A549 (cell line): ENCODE measurements at regions not wholly inside any gene's neighbourhood (a gene's known extent, or its start where the extent isn't known, plus 50 kb on each side); places are given as distances from the start of the nearest gene placed in this dataset.

Experiments used
- ATAC-seq, 2 experiments: fragments of 200-7000 bp in 1 of 2; fragments of >200 bp in 1 of 2; cut with Nextera tagmentation in 1 of 2; cut with Tn5 transposase in 1 of 2; 3 replicates each; pipeline versions ENCODE4 v1.8.0 to v1.9.1; 2018 to 2020; ENCODE audit warnings: mild to moderate bottlenecking in 1 of 2, moderate library complexity in 1 of 2
- CTCF ChIA-PET: fragments of 300-600 bp; sonication (Branson Sonifier 250); formaldehyde crosslinking; extraction: SDS; loops from one replicate; lab custom pipeline; 2021; ENCODE audit warnings: antibody characterized with exemption, inconsistent platforms; lab: Yijun Ruan, JAX
- POLR2A ChIA-PET: fragments of 350-600 bp; formaldehyde crosslinking; extraction: SDS; loops from one replicate; lab custom pipeline; 2021; ENCODE audit warnings: antibody characterized with exemption, inconsistent platforms; lab: Yijun Ruan, JAX
- DNase-seq, 2 experiments: peaks; one replicate each; pipeline versions ENCODE4 v3.0.0 to v3.0.0-alpha.2; 2011 to 2016; ENCODE audit warnings: low read depth in 1 of 2, low spot score in 1 of 2
- FAIRE-seq: peaks from 2 replicates; lab custom pipeline; 2011; peaks lifted over from hg19 to GRCh38; lab: Jason Lieb, UNC
- H3K27ac ChIP-seq, 2 experiments: fragments of >200 bp; sonication (Bioruptor Twin); formaldehyde crosslinking; 3 replicates each; pipeline ENCODE4 v1.5.1; 2016 to 2017
- H3K4me1 ChIP-seq: fragments of >200 bp; sonication (Bioruptor Twin); formaldehyde crosslinking; 3 replicates; pipeline ENCODE4 v1.6.1; 2016
- H3K4me2 ChIP-seq: fragments of >200 bp; sonication (Bioruptor Twin); formaldehyde crosslinking; 3 replicates; pipeline ENCODE4 v1.6.1; 2016
- H3K4me3 ChIP-seq: fragments of >200 bp; sonication (Bioruptor Twin); formaldehyde crosslinking; 3 replicates; pipeline ENCODE4 v1.5.1; 2016
- H3K9me3 ChIP-seq: fragments of >200 bp; sonication (Bioruptor Twin); formaldehyde crosslinking; 3 replicates; pipeline ENCODE4 v1.6.1; 2016
- BHLHE40 ChIP-seq: IDR thresholded peaks from 2 replicates; pipeline ENCODE4 v1.6.1; 2012; ENCODE audit warnings: low read depth, low read length, inconsistent platforms
- CHD2 ChIP-seq: fragments of 150-350 bp; IDR thresholded peaks from 2 replicates; pipeline ENCODE4 v1.6.1; 2014; ENCODE audit warnings: low read length; ENCODE audit not compliant: partially characterized antibody
- ESRRA ChIP-seq: fragments of 150-350 bp; IDR thresholded peaks from 2 replicates; pipeline ENCODE4 v1.6.1; 2014; ENCODE audit warnings: mild to moderate bottlenecking, low read length, borderline replicate concordance
- FOSL2 ChIP-seq, 2 experiments: fragments of 450-650 bp in 1 of 2; fragments of >200 bp in 1 of 2; sonication (Bioruptor Twin) in 1 of 2; formaldehyde crosslinking; IDR thresholded peaks; 2 replicates each; pipeline versions ENCODE4 v1.5.0 to v1.6.1; 2016 to 2020; ENCODE audit warnings: mild to moderate bottlenecking in 1 of 2, moderate library complexity in 1 of 2
- GATA3 ChIP-seq: IDR thresholded peaks from 2 replicates; pipeline ENCODE4 v1.6.1; 2012; ENCODE audit warnings: borderline replicate concordance
- JUNB ChIP-seq: fragments of >200 bp; sonication (Bioruptor Twin); formaldehyde crosslinking; IDR thresholded peaks from 2 replicates; pipeline ENCODE4 v1.6.1; 2016
- KDM5A ChIP-seq: fragments of 200-600 bp; sonication (generic); IDR thresholded peaks from 2 replicates; pipeline ENCODE4 v1.6.1; 2016; ENCODE audit warnings: antibody characterized with exemption, mild to moderate bottlenecking
- MAZ ChIP-seq: fragments of 150-350 bp; IDR thresholded peaks from 2 replicates; pipeline ENCODE4 v1.6.1; 2014; ENCODE audit warnings: antibody characterized with exemption, low read depth, low read length, borderline replicate concordance
- MYC ChIP-seq: IDR thresholded peaks from 2 replicates; pipeline ENCODE4 v1.6.1; 2012; ENCODE audit warnings: mild to moderate bottlenecking, inconsistent platforms, low read length, improper control_type of control experiment, borderline replicate concordance
- NFE2L2 ChIP-seq: fragments of 150-350 bp; conservative IDR thresholded peaks from 2 replicates; pipeline ENCODE4 v1.6.1; 2014; ENCODE audit warnings: low read length
- NPAS2 ChIP-seq: fragments of 250-450 bp; sonication (Bioruptor Pico); IDR thresholded peaks from 2 replicates; pipeline ENCODE4 v1.8.0; 2022; ENCODE audit warnings: mild to moderate bottlenecking, moderate library complexity, borderline replicate concordance
- NR3C1 ChIP-seq: fragments of >200 bp; sonication (Bioruptor Twin); formaldehyde crosslinking; IDR thresholded peaks from 3 replicates; pipeline ENCODE4 v1.6.1; 2017
- POLR2A ChIP-seq: IDR thresholded peaks from 2 replicates; pipeline ENCODE4 v1.6.1; 2012; ENCODE audit warnings: mild to moderate bottlenecking, low read length
- RFX5 ChIP-seq: fragments of 450-650 bp; IDR thresholded peaks from 2 replicates; pipeline ENCODE4 v1.7.1; 2014; ENCODE audit warnings: antibody characterized with exemption, mild to moderate bottlenecking, moderate library complexity
- TFCP2L1 ChIP-seq: fragments of 250-450 bp; sonication (Bioruptor Pico); IDR thresholded peaks from 2 replicates; pipeline ENCODE4 v1.5.0; 2021; ENCODE audit warnings: mild to moderate bottlenecking
- TP53 ChIP-seq: fragments of 250-450 bp; sonication (Bioruptor Pico); IDR thresholded peaks from 2 replicates; pipeline ENCODE4 v1.5.0; 2021; ENCODE audit warnings: mild to moderate bottlenecking, moderate library complexity
- ZFP36 ChIP-seq: fragments of 450-650 bp; IDR thresholded peaks from 2 replicates; pipeline ENCODE4 v1.6.1; 2014; ENCODE audit warnings: borderline replicate concordance; ENCODE audit not compliant: partially characterized antibody
- ZSCAN20 ChIP-seq: fragments of 250-450 bp; sonication (Bioruptor Pico); IDR thresholded peaks from 2 replicates; pipeline ENCODE4 v1.8.0; 2022; ENCODE audit warnings: mild to moderate bottlenecking, moderate library complexity
- WGBS: methylation state at CpG from one replicate; pipeline ENCODE4 v1.1.6; 2017; ENCODE audit errors: missing lambda C conversion rate; 5-methylcytosine and 5-hydroxymethylcytosine counted together
- TF ChIP-seq, protein P1 (sequence below): fragments of 450-650 bp; IDR thresholded peaks from 2 replicates; pipeline ENCODE4 v1.6.1; 2014; ENCODE audit warnings: antibody characterized with exemption
- TF ChIP-seq, protein P2 (sequence below): fragments of >200 bp; sonication (Bioruptor Twin); formaldehyde crosslinking; IDR thresholded peaks from 3 replicates; pipeline ENCODE4 v1.6.1; 2016
- TF ChIP-seq, protein P3 (sequence below): fragments of 250-450 bp; sonication (Bioruptor Pico); IDR thresholded peaks from 2 replicates; pipeline ENCODE4 v1.5.0; 2021; ENCODE audit warnings: mild to moderate bottlenecking, moderate library complexity, borderline replicate concordance
- TF ChIP-seq, protein P4 (sequence below): fragments of 150-350 bp; IDR thresholded peaks from 2 replicates; pipeline ENCODE4 v1.6.1; 2014; ENCODE audit warnings: low read depth, mild to moderate bottlenecking, low read length

DNA sequence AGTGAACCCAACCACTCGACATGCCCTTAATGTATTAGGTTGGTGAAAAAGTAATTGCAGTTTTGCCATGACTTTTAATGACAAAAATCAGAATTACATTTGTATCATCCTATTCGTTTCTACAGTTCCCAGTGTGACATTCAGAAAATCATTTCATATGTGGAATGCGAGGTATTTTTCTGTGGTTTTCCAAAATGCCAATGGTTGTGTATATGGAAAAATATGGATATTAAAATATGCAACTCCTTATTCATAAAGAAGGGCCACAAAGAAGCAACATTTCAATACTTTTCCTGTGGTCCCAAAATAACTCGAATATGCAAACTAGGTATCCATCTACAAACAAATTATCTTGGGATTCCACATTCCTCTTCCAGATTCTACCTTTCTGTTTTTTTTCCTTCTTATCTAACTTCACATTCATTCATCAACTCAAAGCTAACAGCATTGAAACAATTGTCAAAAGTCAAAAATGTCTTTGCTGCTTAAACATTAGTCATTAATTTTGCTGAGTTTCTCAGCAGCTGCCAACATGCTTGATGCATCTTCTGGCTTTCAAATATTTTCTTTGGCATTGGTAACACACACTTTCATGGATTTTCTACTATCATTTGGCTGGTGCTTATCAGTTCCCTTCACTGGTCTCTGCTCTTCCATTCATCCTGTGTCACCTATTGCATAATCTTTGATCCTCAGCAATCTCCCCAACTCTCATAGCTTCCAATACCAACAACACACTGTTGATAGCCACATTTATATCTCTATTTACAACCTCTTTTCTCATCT, 1445.4 kb downstream of the EFNB2 start:
- Histone ChIP-seq H3K27ac (no peak overlapping the region), H3K4me1 (no peaks in the 10 kb centered on the region)
- no peak for ATAC-seq
- POLR2A ChIA-PET: no interaction called here
- WGBS: 9% methylated on average over 4 of the region's 4 CpGs
- TF ChIP-seq NR3C1: no peak
- no peak for TF ChIP-seq BHLHE40
- no peak for TF ChIP-seq MYC
- TF ChIP-seq TFCP2L1 (CRISPR knock-in tag): no peak
- TF ChIP-seq RFX5: no peak
- TF ChIP-seq, protein P1, sequence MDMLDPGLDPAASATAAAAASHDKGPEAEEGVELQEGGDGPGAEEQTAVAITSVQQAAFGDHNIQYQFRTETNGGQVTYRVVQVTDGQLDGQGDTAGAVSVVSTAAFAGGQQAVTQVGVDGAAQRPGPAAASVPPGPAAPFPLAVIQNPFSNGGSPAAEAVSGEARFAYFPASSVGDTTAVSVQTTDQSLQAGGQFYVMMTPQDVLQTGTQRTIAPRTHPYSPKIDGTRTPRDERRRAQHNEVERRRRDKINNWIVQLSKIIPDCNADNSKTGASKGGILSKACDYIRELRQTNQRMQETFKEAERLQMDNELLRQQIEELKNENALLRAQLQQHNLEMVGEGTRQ: no peak
- TF ChIP-seq, protein P2, sequence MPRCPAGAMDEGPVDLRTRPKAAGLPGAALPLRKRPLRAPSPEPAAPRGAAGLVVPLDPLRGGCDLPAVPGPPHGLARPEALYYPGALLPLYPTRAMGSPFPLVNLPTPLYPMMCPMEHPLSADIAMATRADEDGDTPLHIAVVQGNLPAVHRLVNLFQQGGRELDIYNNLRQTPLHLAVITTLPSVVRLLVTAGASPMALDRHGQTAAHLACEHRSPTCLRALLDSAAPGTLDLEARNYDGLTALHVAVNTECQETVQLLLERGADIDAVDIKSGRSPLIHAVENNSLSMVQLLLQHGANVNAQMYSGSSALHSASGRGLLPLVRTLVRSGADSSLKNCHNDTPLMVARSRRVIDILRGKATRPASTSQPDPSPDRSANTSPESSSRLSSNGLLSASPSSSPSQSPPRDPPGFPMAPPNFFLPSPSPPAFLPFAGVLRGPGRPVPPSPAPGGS: no peak
- TF ChIP-seq, protein P3, sequence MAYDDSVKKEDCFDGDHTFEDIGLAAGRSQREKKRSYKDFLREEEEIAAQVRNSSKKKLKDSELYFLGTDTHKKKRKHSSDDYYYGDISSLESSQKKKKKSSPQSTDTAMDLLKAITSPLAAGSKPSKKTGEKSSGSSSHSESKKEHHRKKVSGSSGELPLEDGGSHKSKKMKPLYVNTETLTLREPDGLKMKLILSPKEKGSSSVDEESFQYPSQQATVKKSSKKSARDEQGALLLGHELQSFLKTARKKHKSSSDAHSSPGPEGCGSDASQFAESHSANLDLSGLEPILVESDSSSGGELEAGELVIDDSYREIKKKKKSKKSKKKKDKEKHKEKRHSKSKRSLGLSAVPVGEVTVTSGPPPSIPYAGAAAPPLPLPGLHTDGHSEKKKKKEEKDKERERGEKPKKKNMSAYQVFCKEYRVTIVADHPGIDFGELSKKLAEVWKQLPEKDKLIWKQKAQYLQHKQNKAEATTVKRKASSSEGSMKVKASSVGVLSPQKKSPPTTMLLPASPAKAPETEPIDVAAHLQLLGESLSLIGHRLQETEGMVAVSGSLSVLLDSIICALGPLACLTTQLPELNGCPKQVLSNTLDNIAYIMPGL: no peak
- no peak for TF ChIP-seq ZFP36
- no peak for TF ChIP-seq ESRRA
- TF ChIP-seq NPAS2 (CRISPR knock-in tag): no peak
- TF ChIP-seq, all 56 proteins: peak for 0
- Histone ChIP-seq H3K4me2 (no peak overlapping the region), H3K4me3 (no peak overlapping the region), H3K9me3 (no peaks in the 10 kb centered on the region)
- no peak for FAIRE-seq
- CTCF ChIA-PET: no interaction called here
- DNase-seq: no peak

DNA sequence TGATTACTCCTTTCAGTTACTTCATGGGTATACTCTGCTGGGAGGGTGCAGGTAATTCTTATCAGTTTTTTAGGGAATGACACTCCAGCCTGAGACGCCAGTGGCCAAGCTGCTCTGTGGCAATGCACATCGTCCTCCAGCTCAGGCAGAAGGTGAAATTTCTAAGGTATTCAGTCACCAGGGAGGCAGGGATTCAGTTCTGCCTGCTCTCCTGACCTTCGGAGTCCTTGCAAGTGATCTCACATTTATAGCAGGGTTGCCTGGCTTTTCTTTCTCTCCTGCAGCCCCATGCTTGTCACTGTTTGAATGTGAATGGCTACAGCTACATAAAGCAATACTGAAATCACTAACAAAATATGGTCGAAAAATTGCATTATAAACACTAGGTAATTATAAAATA, 1447.5 kb downstream of the EFNB2 start:
- DNase-seq: no peak
- 21% methylated on average over 4 of the region's 4 CpGs for WGBS
- POLR2A ChIA-PET: no interaction called here
- Histone ChIP-seq H3K4me2 (no peak overlapping the region), H3K4me1 (no peaks in the 10 kb centered on the region), H3K4me3 (no peak overlapping the region), H3K27ac (no peak overlapping the region), H3K9me3 (no peaks in the 10 kb centered on the region)
- CTCF ChIA-PET: no interaction called here
- ATAC-seq: no peak
- TF ChIP-seq MYC (no peak), MAZ (no peak), ESRRA (no peak), GATA3 (no peak), TP53 (CRISPR knock-in tag) (no peak), KDM5A (no peak), JUNB (no peak), POLR2A (no peak), FOSL2 (IDR thresholded peaks at IDR 0.05) (no peak), FOSL2 (CRISPR knock-in tag; IDR thresholded peaks at IDR 0.05) (no peak), NFE2L2 (no peak), CHD2 (no peak), ZSCAN20 (CRISPR knock-in tag) (no peak)
- TF ChIP-seq, protein P3: no peak
- TF ChIP-seq, protein P4, sequence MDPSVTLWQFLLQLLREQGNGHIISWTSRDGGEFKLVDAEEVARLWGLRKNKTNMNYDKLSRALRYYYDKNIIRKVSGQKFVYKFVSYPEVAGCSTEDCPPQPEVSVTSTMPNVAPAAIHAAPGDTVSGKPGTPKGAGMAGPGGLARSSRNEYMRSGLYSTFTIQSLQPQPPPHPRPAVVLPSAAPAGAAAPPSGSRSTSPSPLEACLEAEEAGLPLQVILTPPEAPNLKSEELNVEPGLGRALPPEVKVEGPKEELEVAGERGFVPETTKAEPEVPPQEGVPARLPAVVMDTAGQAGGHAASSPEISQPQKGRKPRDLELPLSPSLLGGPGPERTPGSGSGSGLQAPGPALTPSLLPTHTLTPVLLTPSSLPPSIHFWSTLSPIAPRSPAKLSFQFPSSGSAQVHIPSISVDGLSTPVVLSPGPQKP: no peak
- TF ChIP-seq, protein P2: no peak
- TF ChIP-seq, all 56 proteins: peak for 0
- FAIRE-seq: no peak
